Astrocyte (in vitro differentiated cells and primary cell): ENCODE measurements at regions not wholly inside any gene's neighbourhood (a gene's known extent, or its start where the extent isn't known, plus 50 kb on each side); places are given as distances from the start of the nearest gene placed in this dataset.

Experiments used
- DNase-seq: peaks from one replicate; pipeline ENCODE4 v3.0.0-alpha.2; 2010; ENCODE audit warnings: low read depth
- FAIRE-seq: peaks from 2 replicates; lab custom pipeline; 2011; peaks lifted over from hg19 to GRCh38; lab: Jason Lieb, UNC
- H2AFZ ChIP-seq: 2 replicates; pipeline ENCODE4 v1.6.0; 2012; ENCODE audit warnings: low read depth, low read length, inconsistent platforms
- H3K27ac ChIP-seq: 2 replicates; pipeline ENCODE4 v1.5.1; 2011; ENCODE audit warnings: low read depth, low read length, inconsistent platforms
- H3K27me3 ChIP-seq: 2 replicates; pipeline ENCODE4 v1.6.0; 2011; ENCODE audit warnings: low read length, inconsistent platforms; ENCODE audit not compliant: insufficient read depth
- H3K36me3 ChIP-seq: 2 replicates; pipeline ENCODE4 v1.5.1; 2011; ENCODE audit warnings: low read length, inconsistent platforms; ENCODE audit not compliant: insufficient read depth
- H3K4me1 ChIP-seq: 2 replicates; pipeline ENCODE4 v1.5.1; 2011; ENCODE audit warnings: low read length, inconsistent platforms; ENCODE audit not compliant: insufficient read depth
- H3K4me2 ChIP-seq: 2 replicates; pipeline ENCODE4 v1.6.0; 2012; ENCODE audit warnings: low read length, inconsistent platforms
- H3K4me3 ChIP-seq: 2 replicates; pipeline ENCODE4 v1.5.1; 2011; ENCODE audit warnings: low read depth, mild to moderate bottlenecking, low read length, inconsistent platforms; ENCODE audit not compliant: insufficient read depth
- H3K79me2 ChIP-seq: 2 replicates; pipeline ENCODE4 v1.6.0; 2012; ENCODE audit warnings: mild to moderate bottlenecking, low read length, inconsistent platforms; ENCODE audit not compliant: insufficient read depth
- H3K9ac ChIP-seq: 2 replicates; pipeline ENCODE4 v1.6.0; 2012; ENCODE audit warnings: mild to moderate bottlenecking, low read length, inconsistent platforms
- H3K9me3 ChIP-seq: 2 replicates; pipeline ENCODE4 v1.5.1; 2012; ENCODE audit warnings: low read depth, mild to moderate bottlenecking, low read length, inconsistent platforms; ENCODE audit not compliant: insufficient read depth
- H4K20me1 ChIP-seq: 2 replicates; pipeline ENCODE4 v1.6.0; 2012; ENCODE audit warnings: low read length, inconsistent platforms; ENCODE audit not compliant: insufficient read depth
- H3K27ac Mint-ChIP-seq: one replicate; pipeline ENCODE4 v1.8.0; 2021; ENCODE audit warnings: mild to moderate bottlenecking, mixed read lengths; ENCODE audit not compliant: unreplicated experiment
- H3K27me3 Mint-ChIP-seq: one replicate; pipeline ENCODE4 v1.8.0; 2021; ENCODE audit warnings: low read depth, mixed read lengths; ENCODE audit not compliant: unreplicated experiment
- H3K36me3 Mint-ChIP-seq: one replicate; pipeline ENCODE4 v1.8.0; 2021; ENCODE audit warnings: low read depth, mixed read lengths; ENCODE audit not compliant: unreplicated experiment
- H3K4me1 Mint-ChIP-seq: one replicate; pipeline ENCODE4 v1.8.0; 2021; ENCODE audit warnings: low read depth, mixed read lengths; ENCODE audit not compliant: unreplicated experiment
- H3K4me3 Mint-ChIP-seq: one replicate; pipeline ENCODE4 v1.8.0; 2021; ENCODE audit warnings: mild to moderate bottlenecking, moderate library complexity, mixed read lengths; ENCODE audit not compliant: unreplicated experiment
- H3K9me3 Mint-ChIP-seq: one replicate; pipeline ENCODE4 v1.8.0; 2021; ENCODE audit warnings: mild to moderate bottlenecking, mixed read lengths; ENCODE audit not compliant: unreplicated experiment
- EZH2 ChIP-seq: IDR thresholded peaks from 2 replicates; pipeline ENCODE4 v1.6.1; 2012; ENCODE audit warnings: mild to moderate bottlenecking, low read length, inconsistent platforms; ENCODE audit not compliant: insufficient read depth
- TF ChIP-seq, protein P1 (sequence below): IDR thresholded peaks from 2 replicates; pipeline ENCODE4 v1.5.1; 2011; ENCODE audit warnings: low read depth, mild to moderate bottlenecking, inconsistent platforms, low read length, moderate library complexity; ENCODE audit not compliant: insufficient read depth

DNA sequence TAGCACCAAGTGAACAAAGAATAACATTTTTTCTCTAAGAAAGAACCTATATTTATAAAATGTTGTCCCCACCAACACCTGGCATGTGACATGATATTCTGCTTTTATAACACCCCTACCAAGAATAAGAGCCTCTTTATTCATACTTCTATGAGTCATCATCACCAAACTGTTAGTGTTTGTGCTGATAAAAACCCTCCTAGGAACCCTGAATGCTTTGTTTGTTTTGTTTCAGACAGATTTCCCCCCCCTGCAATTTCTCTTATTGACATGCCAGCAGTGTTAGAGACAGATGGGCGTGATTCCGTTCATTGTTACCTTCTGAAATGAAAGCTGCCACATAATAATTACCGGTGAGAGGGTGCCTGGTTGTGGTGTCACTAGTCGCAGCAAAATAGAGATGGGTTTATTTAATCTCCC lies 651.1 kb downstream of the SORCS1 start:
- no peaks in the 10 kb centered on the region for H3K9me3 Mint-ChIP-seq
- peaks cover 6% of the 10 kb centered on the region for H3K4me1 Mint-ChIP-seq
- Histone ChIP-seq H3K4me2 (peak overlapping the region; percentile 47), H4K20me1 (no peaks in the 10 kb centered on the region), H3K9ac (no peak overlapping the region), H3K27ac (no peak overlapping the region), H3K79me2 (no peaks in the 10 kb centered on the region), H3K4me3 (no peak overlapping the region), H3K36me3 (no peaks in the 10 kb centered on the region), H3K4me1 (peaks cover 4% of the 10 kb centered on the region), H3K27me3 (no peaks in the 10 kb centered on the region), H2AFZ (no peak overlapping the region), H3K9me3 (no peaks in the 10 kb centered on the region)
- no peak overlapping the region for H3K27ac Mint-ChIP-seq
- H3K4me3 Mint-ChIP-seq, result no peak overlapping the region
- no peak for TF ChIP-seq EZH2
- TF ChIP-seq, protein P1, sequence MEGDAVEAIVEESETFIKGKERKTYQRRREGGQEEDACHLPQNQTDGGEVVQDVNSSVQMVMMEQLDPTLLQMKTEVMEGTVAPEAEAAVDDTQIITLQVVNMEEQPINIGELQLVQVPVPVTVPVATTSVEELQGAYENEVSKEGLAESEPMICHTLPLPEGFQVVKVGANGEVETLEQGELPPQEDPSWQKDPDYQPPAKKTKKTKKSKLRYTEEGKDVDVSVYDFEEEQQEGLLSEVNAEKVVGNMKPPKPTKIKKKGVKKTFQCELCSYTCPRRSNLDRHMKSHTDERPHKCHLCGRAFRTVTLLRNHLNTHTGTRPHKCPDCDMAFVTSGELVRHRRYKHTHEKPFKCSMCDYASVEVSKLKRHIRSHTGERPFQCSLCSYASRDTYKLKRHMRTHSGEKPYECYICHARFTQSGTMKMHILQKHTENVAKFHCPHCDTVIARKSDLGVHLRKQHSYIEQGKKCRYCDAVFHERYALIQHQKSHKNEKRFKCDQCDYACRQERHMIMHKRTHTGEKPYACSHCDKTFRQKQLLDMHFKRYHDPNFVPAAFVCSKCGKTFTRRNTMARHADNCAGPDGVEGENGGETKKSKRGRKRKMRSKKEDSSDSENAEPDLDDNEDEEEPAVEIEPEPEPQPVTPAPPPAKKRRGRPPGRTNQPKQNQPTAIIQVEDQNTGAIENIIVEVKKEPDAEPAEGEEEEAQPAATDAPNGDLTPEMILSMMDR, result no peak
- no peaks in the 10 kb centered on the region for H3K36me3 Mint-ChIP-seq
- peak; percentile 20 for DNase-seq
- H3K27me3 Mint-ChIP-seq, result no peaks in the 10 kb centered on the region
- FAIRE-seq, result no peak

DNA sequence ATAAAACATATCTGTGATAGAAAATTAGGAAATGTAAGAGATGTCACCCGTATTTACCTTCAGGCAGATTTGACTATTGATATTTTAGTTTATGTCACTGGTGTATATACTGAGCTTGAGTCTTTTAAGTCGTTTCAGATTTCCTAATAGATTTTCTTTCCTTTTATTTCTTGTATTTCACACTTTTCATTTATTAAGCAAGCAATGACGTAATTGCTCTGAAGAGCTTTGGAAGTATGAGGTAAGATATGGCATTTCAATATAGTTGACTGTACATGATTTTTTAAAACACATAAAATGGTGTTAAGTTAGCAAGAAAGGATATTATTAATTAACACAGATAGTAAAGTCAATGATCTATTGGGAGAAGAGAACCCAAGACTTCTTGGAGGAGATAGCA lies 652.6 kb downstream of the SORCS1 start:
- no peak overlapping the region for H3K27ac Mint-ChIP-seq
- no peaks in the 10 kb centered on the region for H3K27me3 Mint-ChIP-seq
- peaks cover 6% of the 10 kb centered on the region for H3K4me1 Mint-ChIP-seq
- Histone ChIP-seq H3K9ac (no peak overlapping the region), H3K27me3 (no peaks in the 10 kb centered on the region), H3K79me2 (no peaks in the 10 kb centered on the region), H3K4me1 (peaks cover 4% of the 10 kb centered on the region), H3K36me3 (no peaks in the 10 kb centered on the region), H3K9me3 (no peaks in the 10 kb centered on the region), H3K4me2 (no peak overlapping the region), H3K4me3 (no peak overlapping the region), H3K27ac (no peak overlapping the region), H2AFZ (no peak overlapping the region), H4K20me1 (no peaks in the 10 kb centered on the region)
- no peak overlapping the region for H3K4me3 Mint-ChIP-seq
- FAIRE-seq (no peak), DNase-seq (no peak)
- TF ChIP-seq, protein P1, result no peak
- TF ChIP-seq EZH2, result no peak
- no peaks in the 10 kb centered on the region for H3K9me3 Mint-ChIP-seq
- H3K36me3 Mint-ChIP-seq, result no peaks in the 10 kb centered on the region

DNA sequence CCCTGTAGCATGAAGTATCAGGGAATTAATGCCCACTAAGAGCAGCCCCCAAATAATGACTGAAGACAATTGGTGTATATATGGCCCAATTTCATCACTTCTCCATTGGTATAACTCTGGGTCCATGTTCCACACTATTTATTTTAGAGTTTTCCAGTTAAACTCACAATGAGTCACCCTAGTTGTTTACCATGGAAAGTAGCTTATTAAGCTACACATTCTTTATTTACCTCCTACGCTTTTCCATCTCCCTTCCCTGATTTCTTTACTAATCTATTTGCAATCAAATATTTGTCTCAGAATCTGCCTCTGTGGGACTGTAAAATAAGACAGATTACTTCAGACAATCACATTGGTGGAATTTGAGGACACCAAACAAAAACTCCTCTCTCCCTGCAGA lies 655.6 kb downstream of the SORCS1 start:
- DNase-seq, result peak; percentile 1
- no peaks in the 10 kb centered on the region for H4K20me1 ChIP-seq
- H3K27me3 Mint-ChIP-seq, result no peaks in the 10 kb centered on the region
- no peak overlapping the region for H3K4me3 Mint-ChIP-seq
- no peaks in the 10 kb centered on the region for H3K27me3 ChIP-seq
- H3K36me3 Mint-ChIP-seq, result no peaks in the 10 kb centered on the region
- no peaks in the 10 kb centered on the region for H3K9me3 Mint-ChIP-seq
- no peaks in the 10 kb centered on the region for H3K79me2 ChIP-seq
- peaks cover 4% of the 10 kb centered on the region for H3K4me1 ChIP-seq
- no peak overlapping the region for H3K27ac Mint-ChIP-seq
- H3K36me3 ChIP-seq, result no peaks in the 10 kb centered on the region
- no peak for FAIRE-seq
- no peak overlapping the region for H3K27ac ChIP-seq
- H3K4me2 ChIP-seq, result no peak overlapping the region
- H3K4me3 ChIP-seq, result no peak overlapping the region
- H2AFZ ChIP-seq, result no peak overlapping the region
- H3K9me3 ChIP-seq, result no peaks in the 10 kb centered on the region
- H3K9ac ChIP-seq, result no peak overlapping the region
- TF ChIP-seq EZH2, result no peak
- TF ChIP-seq, protein P1, result no peak
- peaks cover 6% of the 10 kb centered on the region for H3K4me1 Mint-ChIP-seq
